GM21515 (cell line): ENCODE measurements at regions not wholly inside any gene's neighbourhood (a gene's known extent, or its start where the extent isn't known, plus 50 kb on each side); places are given as distances from the start of the nearest gene placed in this dataset.
"Not testable (repeated sequence)": the region's sequence is repeated elsewhere in the genome, so short reads cannot be mapped to it uniquely, and the experiment has no call there.

Source experiments
- ATAC-seq: cut with Tn5 transposase; IDR thresholded peaks from one replicate; pipeline ENCODE4 v1.9.1; 2021; ENCODE audit not compliant: unreplicated experiment

GRCh38 chr2:146777181-146777580 is 1067.6 kb upstream of the ACVR2A start:
- ATAC-seq: no peak

- no peak for ATAC-seq
Observed at GRCh38 chr2:146776596-146776995, 1068.2 kb upstream of the ACVR2A start.

- ATAC-seq: no peak
Observed at GRCh38 chr2:146771531-146771930, 1073.3 kb upstream of the ACVR2A start.

- ATAC-seq: no peak
Observed at GRCh38 chr2:146764301-146764700, 1080.5 kb upstream of the ACVR2A start.

- no peak for ATAC-seq
Observed at GRCh38 chr2:146762786-146763185, 1082.0 kb upstream of the ACVR2A start.

GRCh38 chr2:146754606-146755005 is 1090.2 kb upstream of the ACVR2A start:
- no peak for ATAC-seq

GRCh38 chr2:146748046-146748445 is 1096.8 kb upstream of the ACVR2A start:
- no peak for ATAC-seq

- no peak for ATAC-seq
Observed at GRCh38 chr2:146741260-146741659, 1103.6 kb upstream of the ACVR2A start.

- no peak for ATAC-seq
Observed at GRCh38 chr2:146734821-146735190, 1110.0 kb upstream of the ACVR2A start.

- ATAC-seq: peak; percentile 77
Observed at GRCh38 chr2:146734042-146734820, 1110.6 kb upstream of the ACVR2A start.

- no peak for ATAC-seq
Observed at GRCh38 chr2:146730882-146731281, 1113.9 kb upstream of the ACVR2A start.

- no peak for ATAC-seq
Observed at GRCh38 chr2:146721486-146721885, 1123.3 kb upstream of the ACVR2A start.

- no peak for ATAC-seq
Observed at GRCh38 chr2:146720170-146720569, 1124.7 kb upstream of the ACVR2A start.

- ATAC-seq: no peak
Observed at GRCh38 chr2:146716591-146716990, 1128.2 kb upstream of the ACVR2A start.

GRCh38 chr2:146709004-146709403 is 1135.8 kb upstream of the ACVR2A start:
- no peak for ATAC-seq

GRCh38 chr2:146701183-146701582 is 1143.6 kb upstream of the ACVR2A start:
- no peak for ATAC-seq

- no peak for ATAC-seq
Observed at GRCh38 chr2:146697307-146697706, 1147.5 kb upstream of the ACVR2A start.

- not testable (repeated sequence) for ATAC-seq
Observed at GRCh38 chr2:146696787-146697186, 1148.0 kb upstream of the ACVR2A start.

- ATAC-seq: no peak
Observed at GRCh38 chr2:146681991-146682390, 1162.8 kb upstream of the ACVR2A start.

- no peak for ATAC-seq
Observed at GRCh38 chr2:146678516-146678915, 1166.3 kb upstream of the ACVR2A start.

GRCh38 chr2:146677280-146677679 is 1167.5 kb upstream of the ACVR2A start:
- no peak for ATAC-seq

- ATAC-seq: no peak
Observed at GRCh38 chr2:146669735-146670134, 1175.1 kb upstream of the ACVR2A start.

- no peak for ATAC-seq
Observed at GRCh38 chr2:146666340-146666739, 1178.5 kb upstream of the ACVR2A start.
